WERI-Rb-1 (cell line): ENCODE measurements at regions not wholly inside any gene's neighbourhood (a gene's known extent, or its start where the extent isn't known, plus 50 kb on each side); places are given as distances from the start of the nearest gene placed in this dataset.

ENCODE experiments used
- DNase-seq: peaks from one replicate; pipeline ENCODE4 v3.0.0-alpha.2; 2020
- H3K27ac ChIP-seq: fragments of 250-450 bp; sonication (Bioruptor Pico); 2 replicates; pipeline ENCODE4 v1.5.1; 2020; ENCODE audit warnings: mild to moderate bottlenecking, moderate library complexity
- H3K27me3 ChIP-seq: fragments of 250-450 bp; sonication (Bioruptor Pico); 2 replicates; pipeline ENCODE4 v1.5.1; 2021; ENCODE audit warnings: mild to moderate bottlenecking, low read depth, moderate library complexity; ENCODE audit not compliant: insufficient read depth, severe bottlenecking
- H3K36me3 ChIP-seq: fragments of 250-450 bp; sonication (Bioruptor Pico); 2 replicates; pipeline ENCODE4 v1.5.1; 2020; ENCODE audit warnings: mild to moderate bottlenecking, moderate library complexity
- H3K4me3 ChIP-seq: 2 replicates; pipeline ENCODE4 v1.5.1; 2011; ENCODE audit warnings: low read depth, mild to moderate bottlenecking, control low read depth, low read length
- H3K9me3 ChIP-seq: fragments of 250-450 bp; sonication (Bioruptor Pico); 2 replicates; pipeline ENCODE4 v1.5.1; 2021; ENCODE audit warnings: mild to moderate bottlenecking, moderate library complexity; ENCODE audit not compliant: severe bottlenecking
- CTCF ChIP-seq: IDR thresholded peaks from 2 replicates; pipeline ENCODE4 v1.5.1; 2011; ENCODE audit warnings: low read depth, mild to moderate bottlenecking, control low read depth, inconsistent platforms, low read length

GRCh38 chr14:25943329-25943728, 654.5 kb downstream of the NOVA1 start:
- Histone ChIP-seq H3K27me3 (peaks cover 33% of the 10 kb centered on the region), H3K36me3 (no peaks in the 10 kb centered on the region), H3K9me3 (no peaks in the 10 kb centered on the region), H3K4me3 (no peak overlapping the region), H3K27ac (no peak overlapping the region)
- no peak for TF ChIP-seq CTCF
- no peak for DNase-seq

- H3K4me3 ChIP-seq, result no peak overlapping the region
- H3K36me3 ChIP-seq, result no peaks in the 10 kb centered on the region
- peaks cover 38% of the 10 kb centered on the region for H3K27me3 ChIP-seq
- no peak overlapping the region for H3K27ac ChIP-seq
- H3K9me3 ChIP-seq, result no peaks in the 10 kb centered on the region
- DNase-seq, result no peak
- TF ChIP-seq CTCF, result no peak
Measured at GRCh38 chr14:25942090-25942489, 655.7 kb downstream of the NOVA1 start.

GRCh38 chr14:25933731-25934130, 664.1 kb downstream of the NOVA1 start:
- peaks cover 23% of the 10 kb centered on the region for H3K27me3 ChIP-seq
- no peaks in the 10 kb centered on the region for H3K9me3 ChIP-seq
- H3K4me3 ChIP-seq, result no peak overlapping the region
- H3K36me3 ChIP-seq, result no peaks in the 10 kb centered on the region
- no peak overlapping the region for H3K27ac ChIP-seq
- no peak for DNase-seq
- no peak for TF ChIP-seq CTCF

- no peak for DNase-seq
Measured at GRCh38 chr14:25929881-25930615, 667.8 kb downstream of the NOVA1 start.

GRCh38 chr14:25911831-25912230, 686.0 kb downstream of the NOVA1 start:
- H3K27ac ChIP-seq, result no peak overlapping the region
- no peaks in the 10 kb centered on the region for H3K36me3 ChIP-seq
- TF ChIP-seq CTCF, result no peak
- H3K9me3 ChIP-seq, result no peaks in the 10 kb centered on the region
- peaks cover 60% of the 10 kb centered on the region for H3K27me3 ChIP-seq
- no peak for DNase-seq
- H3K4me3 ChIP-seq, result no peak overlapping the region

More at GRCh38 chr14:25929881-25930615, 667.8 kb downstream of the NOVA1 start:
- Histone ChIP-seq H3K36me3 (no peaks in the 10 kb centered on the region), H3K27ac (no peak overlapping the region), H3K27me3 (peaks cover 40% of the 10 kb centered on the region), H3K4me3 (no peak overlapping the region), H3K9me3 (no peaks in the 10 kb centered on the region)
- TF ChIP-seq CTCF, result no peak
